IPS DF 6.9 (cell line): ENCODE measurements at regions not wholly inside any gene's neighbourhood (a gene's known extent, or its start where the extent isn't known, plus 50 kb on each side); places are given as distances from the start of the nearest gene placed in this dataset.

ENCODE experiments used
- DNase-seq: peaks from one replicate; pipeline ENCODE4 v3.0.0-alpha.2; 2013; ENCODE audit warnings: low read depth, low spot score
- H3K27ac ChIP-seq: one replicate; pipeline ENCODE4 v1.5.1; 2013; ENCODE audit warnings: low read length, control low read depth
- H3K27me3 ChIP-seq: 2 replicates; pipeline ENCODE4 v1.6.1; 2013; ENCODE audit warnings: mild to moderate bottlenecking, low read length; ENCODE audit not compliant: control insufficient read depth, insufficient read depth
- H3K36me3 ChIP-seq: 2 replicates; pipeline ENCODE4 v1.6.1; 2013; ENCODE audit warnings: low read length; ENCODE audit not compliant: control insufficient read depth, insufficient read depth
- H3K4me1 ChIP-seq: 2 replicates; pipeline ENCODE4 v1.6.1; 2013; ENCODE audit warnings: low read length; ENCODE audit not compliant: control insufficient read depth, insufficient read depth
- H3K4me3 ChIP-seq: 2 replicates; pipeline ENCODE4 v1.5.1; 2013; ENCODE audit warnings: mild to moderate bottlenecking, low read length
- H3K9me3 ChIP-seq: 2 replicates; pipeline ENCODE4 v1.6.1; 2013; ENCODE audit warnings: low read length, inconsistent platforms; ENCODE audit not compliant: control insufficient read depth, insufficient read depth
- WGBS: extraction: QIAGEN DNeasy Blood & Tissue Kit; methylation state at CpG from one replicate; pipeline ENCODE4 v1.1.7; 2013; ENCODE audit warnings: mixed read lengths, missing lambda C conversion rate; ENCODE audit not compliant: insufficient read length, insufficient coverage; 5-methylcytosine and 5-hydroxymethylcytosine counted together

DNA sequence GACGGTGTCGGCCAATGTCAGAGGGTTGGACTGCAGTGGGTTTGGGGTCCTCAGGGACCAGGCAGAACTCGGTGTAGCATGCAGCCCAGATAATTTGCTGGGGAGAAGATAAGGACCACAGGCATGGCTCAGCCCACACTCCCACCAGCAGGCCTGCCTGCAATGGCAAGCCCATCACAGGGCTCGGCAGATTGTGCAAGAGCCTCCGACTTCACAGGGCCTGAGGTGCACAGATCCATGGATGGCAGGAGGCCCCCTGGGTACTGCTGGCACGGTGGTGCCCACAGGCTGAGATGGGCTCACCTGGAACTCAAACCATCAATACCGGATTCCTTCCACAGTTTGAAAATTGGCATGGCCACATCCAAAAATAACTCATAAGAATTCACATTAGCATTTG is 180.3 kb downstream of the TTLL2 start:
- H3K27ac ChIP-seq = no peak overlapping the region

GRCh38 chr6:167505782-167506181 is 180.9 kb downstream of the TTLL2 start:
- Histone ChIP-seq H3K27me3 (no peaks in the 10 kb centered on the region), H3K9me3 (no peaks in the 10 kb centered on the region), H3K27ac (no peak overlapping the region), H3K36me3 (no peaks in the 10 kb centered on the region), H3K4me3 (no peak overlapping the region), H3K4me1 (peaks cover 2% of the 10 kb centered on the region; the same call in 1 of the 2 replicates)
- WGBS = no CpG with 5 or more reads among the region's 13 CpGs
- DNase-seq = no peak

More for the DNA sequence above, 180.3 kb downstream of the TTLL2 start:
- Histone ChIP-seq H3K4me1 (peaks cover 2% of the 10 kb centered on the region; the same call in 1 of the 2 replicates), H3K36me3 (no peaks in the 10 kb centered on the region), H3K27me3 (no peaks in the 10 kb centered on the region), H3K4me3 (no peak overlapping the region), H3K9me3 (no peaks in the 10 kb centered on the region)
- DNase-seq = no peak
- no CpG with 5 or more reads among the region's 7 CpGs for WGBS

- peaks cover 2% of the 10 kb centered on the region; the same call in 1 of the 2 replicates for H3K4me1 ChIP-seq
- H3K4me3 ChIP-seq = no peak overlapping the region
Observed at GRCh38 chr6:167506443-167507301, 181.8 kb downstream of the TTLL2 start.

GRCh38 chr6:167507376-167507945 is 182.6 kb downstream of the TTLL2 start:
- H3K4me1 ChIP-seq = peaks cover 2% of the 10 kb centered on the region; the same call in 1 of the 2 replicates
- no peaks in the 10 kb centered on the region for H3K9me3 ChIP-seq
- no CpG with 5 or more reads among the region's 15 CpGs for WGBS
- no peaks in the 10 kb centered on the region for H3K27me3 ChIP-seq
- no peaks in the 10 kb centered on the region for H3K36me3 ChIP-seq
- no peak for DNase-seq
- no peak overlapping the region for H3K27ac ChIP-seq
- no peak overlapping the region for H3K4me3 ChIP-seq

More at GRCh38 chr6:167506443-167507301, 181.8 kb downstream of the TTLL2 start:
- H3K9me3 ChIP-seq = no peaks in the 10 kb centered on the region
- H3K36me3 ChIP-seq = no peaks in the 10 kb centered on the region
- WGBS = no CpG with 5 or more reads among the region's 25 CpGs
- no peaks in the 10 kb centered on the region for H3K27me3 ChIP-seq
- H3K27ac ChIP-seq = no peak overlapping the region
- no peak for DNase-seq

DNA sequence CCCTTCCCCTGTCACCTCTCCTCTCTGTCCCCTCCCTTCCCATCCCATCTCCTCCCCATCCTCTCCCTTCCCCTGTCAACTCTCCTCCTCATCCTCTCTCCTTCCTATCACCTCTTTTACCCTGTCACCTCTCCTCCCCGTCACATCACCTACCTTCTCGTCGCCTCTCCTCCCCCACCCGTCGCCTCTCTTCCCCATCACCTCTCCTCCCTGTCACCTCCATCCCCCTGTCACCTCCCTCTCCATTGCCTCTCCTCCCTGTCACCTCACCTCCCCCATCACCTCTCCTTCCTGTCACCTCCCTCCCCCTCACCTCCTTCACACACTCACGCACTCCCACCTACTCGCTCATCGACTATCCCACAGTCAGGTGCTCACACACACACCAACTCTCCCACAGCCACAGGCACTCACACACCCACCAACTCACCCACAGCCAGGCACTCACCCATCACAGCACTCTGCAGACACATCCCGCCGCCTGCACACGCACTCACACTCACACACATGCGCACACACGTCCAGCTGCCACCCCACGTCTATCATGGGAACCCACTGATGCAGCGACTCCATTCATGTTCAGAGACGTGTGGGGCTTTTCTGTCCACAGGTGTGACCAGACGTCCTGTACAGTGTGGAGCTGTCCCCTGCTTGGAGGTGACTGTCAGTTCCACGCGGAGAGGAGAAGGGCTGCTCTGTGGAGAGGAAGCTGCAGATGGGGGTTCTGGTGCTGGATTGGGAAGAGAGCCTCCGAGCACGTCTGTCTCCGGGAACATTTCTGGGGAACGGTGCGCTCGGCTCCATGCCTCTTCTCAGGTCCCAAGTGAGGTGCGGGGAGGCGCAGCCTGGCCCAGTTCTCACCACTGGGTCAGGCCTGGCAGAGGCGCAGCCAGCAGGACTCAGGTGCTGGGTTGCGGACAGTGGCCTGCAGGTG is 184.3 kb downstream of the TTLL2 start:
- no peak overlapping the region for H3K4me3 ChIP-seq
- H3K27ac ChIP-seq = no peak overlapping the region
- no peaks in the 10 kb centered on the region for H3K9me3 ChIP-seq
- H3K36me3 ChIP-seq = no peaks in the 10 kb centered on the region
- no peak for DNase-seq
- H3K27me3 ChIP-seq = no peaks in the 10 kb centered on the region
- peaks cover 2% of the 10 kb centered on the region; the same call in 1 of the 2 replicates for H3K4me1 ChIP-seq
- WGBS = 100% methylated on average over 8 of the region's 29 CpGs

GRCh38 chr6:167509853-167510220 is 185.0 kb downstream of the TTLL2 start:
- no peak for DNase-seq
- Histone ChIP-seq H3K27me3 (no peaks in the 10 kb centered on the region), H3K4me1 (peaks cover 2% of the 10 kb centered on the region; the same call in 1 of the 2 replicates), H3K27ac (no peak overlapping the region), H3K4me3 (no peak overlapping the region), H3K36me3 (no peaks in the 10 kb centered on the region), H3K9me3 (no peaks in the 10 kb centered on the region)
- WGBS = no CpG with 5 or more reads among the region's 10 CpGs

GRCh38 chr6:167510648-167511047 is 185.8 kb downstream of the TTLL2 start:
- Histone ChIP-seq H3K9me3 (no peaks in the 10 kb centered on the region), H3K27me3 (no peaks in the 10 kb centered on the region), H3K4me3 (no peak overlapping the region), H3K36me3 (no peaks in the 10 kb centered on the region), H3K27ac (no peak overlapping the region), H3K4me1 (peaks cover 2% of the 10 kb centered on the region; the same call in 1 of the 2 replicates)
- WGBS = no CpG with 5 or more reads among the region's 11 CpGs
- DNase-seq = no peak

- Histone ChIP-seq H3K9me3 (no peaks in the 10 kb centered on the region), H3K27ac (no peak overlapping the region), H3K27me3 (no peaks in the 10 kb centered on the region), H3K4me3 (no peak overlapping the region), H3K4me1 (no peaks in the 10 kb centered on the region), H3K36me3 (no peaks in the 10 kb centered on the region)
- WGBS = no CpG with 5 or more reads among the region's 11 CpGs
- no peak for DNase-seq
Observed at GRCh38 chr6:167512696-167513375, 187.9 kb downstream of the TTLL2 start.

- Histone ChIP-seq H3K9me3 (no peaks in the 10 kb centered on the region), H3K36me3 (no peaks in the 10 kb centered on the region)
Observed at GRCh38 chr6:167513778-167514177, 188.9 kb downstream of the TTLL2 start.

More at GRCh38 chr6:167513778-167514177, 188.9 kb downstream of the TTLL2 start:
- Histone ChIP-seq H3K4me3 (no peak overlapping the region), H3K27me3 (no peaks in the 10 kb centered on the region), H3K4me1 (no peaks in the 10 kb centered on the region), H3K27ac (no peak overlapping the region)
- DNase-seq = no peak
- no CpG with 5 or more reads among the region's 9 CpGs for WGBS
